ENCODE measurements at regions not wholly inside any gene's neighbourhood (a gene's known extent, or its start where the extent isn't known, plus 50 kb on each side); places are given as distances from the start of the nearest gene placed in this dataset.

- no peak for DNase-seq (ENCODE audit: low read depth)
- no peak overlapping the region for H3K4me3 ChIP-seq (ENCODE audit: low read depth, low read length)
Observed at GRCh38 chr3:7977245-7978086, 524.2 kb upstream of the LMCD1 start.

GRCh38 chr3:7978087-7978422 is 523.6 kb upstream of the LMCD1 start:
- no peak overlapping the region for H3K4me3 ChIP-seq (ENCODE audit: low read depth, low read length)
- DNase-seq (ENCODE audit: low read depth): no peak
- TF ChIP-seq, protein P1, sequence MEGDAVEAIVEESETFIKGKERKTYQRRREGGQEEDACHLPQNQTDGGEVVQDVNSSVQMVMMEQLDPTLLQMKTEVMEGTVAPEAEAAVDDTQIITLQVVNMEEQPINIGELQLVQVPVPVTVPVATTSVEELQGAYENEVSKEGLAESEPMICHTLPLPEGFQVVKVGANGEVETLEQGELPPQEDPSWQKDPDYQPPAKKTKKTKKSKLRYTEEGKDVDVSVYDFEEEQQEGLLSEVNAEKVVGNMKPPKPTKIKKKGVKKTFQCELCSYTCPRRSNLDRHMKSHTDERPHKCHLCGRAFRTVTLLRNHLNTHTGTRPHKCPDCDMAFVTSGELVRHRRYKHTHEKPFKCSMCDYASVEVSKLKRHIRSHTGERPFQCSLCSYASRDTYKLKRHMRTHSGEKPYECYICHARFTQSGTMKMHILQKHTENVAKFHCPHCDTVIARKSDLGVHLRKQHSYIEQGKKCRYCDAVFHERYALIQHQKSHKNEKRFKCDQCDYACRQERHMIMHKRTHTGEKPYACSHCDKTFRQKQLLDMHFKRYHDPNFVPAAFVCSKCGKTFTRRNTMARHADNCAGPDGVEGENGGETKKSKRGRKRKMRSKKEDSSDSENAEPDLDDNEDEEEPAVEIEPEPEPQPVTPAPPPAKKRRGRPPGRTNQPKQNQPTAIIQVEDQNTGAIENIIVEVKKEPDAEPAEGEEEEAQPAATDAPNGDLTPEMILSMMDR (IDR thresholded peaks at IDR 0.05; ENCODE audit: control insufficient read depth, extremely low read depth, insufficient read depth): no peak

More at GRCh38 chr3:7977245-7978086, 524.2 kb upstream of the LMCD1 start:
- TF ChIP-seq, protein P1 (IDR thresholded peaks at IDR 0.05; ENCODE audit: control insufficient read depth, extremely low read depth, insufficient read depth): no peak

GRCh38 chr3:7982126-7982525 is 519.5 kb upstream of the LMCD1 start:
- TF ChIP-seq, protein P1 (IDR thresholded peaks at IDR 0.05; ENCODE audit: control insufficient read depth, extremely low read depth, insufficient read depth): no peak
- H3K4me3 ChIP-seq (ENCODE audit: low read depth, low read length): no peak overlapping the region
- no peak for DNase-seq (ENCODE audit: low read depth)

DNA sequence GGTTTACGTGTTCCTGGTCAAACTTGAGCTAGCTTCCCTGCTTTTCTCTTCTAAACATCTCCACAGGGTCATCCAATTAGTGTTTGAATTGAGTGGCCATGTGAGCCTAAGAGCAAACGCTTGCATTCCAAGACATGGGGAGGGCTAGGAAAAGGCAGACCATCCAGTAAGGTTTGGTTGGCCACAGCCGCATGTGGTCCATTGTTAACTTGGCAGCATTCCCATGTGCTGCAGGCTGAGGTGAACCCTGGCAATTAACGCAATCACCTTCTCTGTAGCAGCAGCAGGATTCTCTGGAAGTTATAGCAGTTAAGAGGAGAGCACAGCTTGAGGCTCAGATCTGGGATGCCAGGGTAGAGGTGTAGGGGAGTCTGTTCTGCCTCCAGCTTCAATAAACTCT is 502.2 kb upstream of the LMCD1 start:
- DNase-seq (ENCODE audit: low read depth): no peak
- TF ChIP-seq, protein P1 (IDR thresholded peaks at IDR 0.05; ENCODE audit: control insufficient read depth, extremely low read depth, insufficient read depth): no peak
- H3K4me3 ChIP-seq (ENCODE audit: low read depth, low read length): no peak overlapping the region

DNA sequence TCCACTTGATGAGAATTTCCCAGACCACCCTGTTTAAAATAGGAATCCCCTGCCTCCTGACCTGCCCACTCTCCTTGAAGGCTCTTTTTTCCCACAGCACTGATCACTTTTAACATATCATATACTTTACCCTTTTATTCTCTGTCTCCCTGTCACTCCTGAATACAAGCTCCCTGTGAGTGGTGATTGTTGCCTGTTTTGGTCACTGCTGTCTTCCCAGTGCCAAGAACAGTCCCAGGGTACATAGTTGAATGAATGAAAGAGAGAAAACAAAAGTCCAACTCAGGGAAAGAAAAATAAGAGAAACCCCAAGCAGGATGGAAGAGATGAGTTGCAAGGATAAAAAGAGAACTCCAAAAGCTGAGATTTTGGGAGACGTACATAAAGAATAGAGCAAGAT is 500.3 kb upstream of the LMCD1 start:
- TF ChIP-seq, protein P1 (IDR thresholded peaks at IDR 0.05; ENCODE audit: control insufficient read depth, extremely low read depth, insufficient read depth): no peak
- no peak for DNase-seq (ENCODE audit: low read depth)
- no peak overlapping the region for H3K4me3 ChIP-seq (ENCODE audit: low read depth, low read length)

GRCh38 chr3:8001712-8002111 is 499.9 kb upstream of the LMCD1 start:
- DNase-seq (ENCODE audit: low read depth): no peak
- TF ChIP-seq, protein P1 (IDR thresholded peaks at IDR 0.05; ENCODE audit: control insufficient read depth, extremely low read depth, insufficient read depth): no peak
- no peak overlapping the region for H3K4me3 ChIP-seq (ENCODE audit: low read depth, low read length)

DNA sequence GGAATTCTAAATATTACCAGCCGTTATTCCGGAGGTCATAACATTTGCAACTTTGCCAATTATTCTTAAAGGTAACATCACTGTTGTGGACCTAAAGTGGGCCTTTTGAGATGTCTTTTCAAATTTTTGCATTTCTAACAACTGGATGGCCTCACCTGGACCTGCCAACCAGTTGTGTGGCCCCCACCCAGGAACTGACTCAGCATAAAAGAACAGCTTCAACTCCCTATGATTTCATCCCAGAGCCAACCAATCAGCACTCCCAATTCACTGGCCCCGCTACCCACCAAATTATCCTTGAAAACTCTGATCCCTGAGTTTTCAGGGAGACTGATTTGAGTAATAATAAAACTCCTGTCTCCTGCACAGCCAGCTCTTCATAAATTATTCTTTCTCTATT is 489.7 kb upstream of the LMCD1 start:
- TF ChIP-seq, protein P1 (IDR thresholded peaks at IDR 0.05; ENCODE audit: control insufficient read depth, extremely low read depth, insufficient read depth): no peak
- no peak overlapping the region for H3K4me3 ChIP-seq (ENCODE audit: low read depth, low read length)
- DNase-seq (ENCODE audit: low read depth): no peak

All from LNCaP clone FGC (cell line).